ENCODE measurements at regions not wholly inside any gene's neighbourhood (a gene's known extent, or its start where the extent isn't known, plus 50 kb on each side); places are given as distances from the start of the nearest gene placed in this dataset.
"Not testable (repeated sequence)": the region's sequence is repeated elsewhere in the genome, so short reads cannot be mapped to it uniquely, and the experiment has no call there.

DNA sequence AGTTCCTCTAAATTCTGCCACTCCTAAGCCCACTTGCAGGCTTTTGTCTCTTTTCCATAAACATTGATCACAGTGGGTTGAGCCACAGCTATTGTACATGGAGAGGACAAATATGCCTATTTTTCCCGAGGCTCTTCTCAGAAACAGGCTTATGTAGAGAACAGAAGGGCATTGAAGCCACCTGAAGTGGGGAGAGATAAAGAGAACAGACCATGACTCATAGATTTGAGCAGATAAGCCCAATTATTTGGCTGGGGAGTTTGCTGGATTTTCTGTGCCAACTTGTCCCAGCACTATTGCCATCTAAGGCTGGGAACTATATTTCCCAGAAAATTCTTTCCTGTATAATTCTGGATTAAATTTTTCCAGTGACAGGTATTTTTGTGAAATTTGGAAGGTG, 446.1 kb upstream of the RPS6KA3 start:
- DNase-seq (ENCODE audit: low spot score): no peak

- DNase-seq (ENCODE audit: low spot score): no peak
Measured at GRCh38 chrX:20711366-20711765, 444.7 kb upstream of the RPS6KA3 start.

DNA sequence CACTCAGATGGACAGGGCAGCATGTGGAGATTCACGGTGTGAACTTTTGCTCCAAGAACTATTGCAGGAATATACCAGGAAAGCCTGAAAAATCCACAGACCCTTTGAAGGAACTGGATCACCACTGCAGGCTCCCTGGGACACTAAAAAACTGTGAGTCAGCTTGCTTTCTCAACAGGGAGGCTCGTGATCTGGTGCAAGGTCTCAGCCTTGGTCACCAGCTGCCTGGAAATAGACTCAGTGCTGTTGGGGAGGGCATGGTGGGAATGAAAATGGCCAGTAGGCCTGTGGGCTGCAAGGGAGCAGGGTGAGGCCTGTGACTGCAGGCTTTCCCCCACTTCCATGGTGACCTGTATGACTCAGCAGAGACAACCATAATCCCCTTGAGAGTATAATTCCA, 426.4 kb upstream of the RPS6KA3 start:
- DNase-seq (ENCODE audit: low spot score): no peak

- DNase-seq (ENCODE audit: low spot score): no peak
Measured at GRCh38 chrX:20686256-20686655, 419.5 kb upstream of the RPS6KA3 start.

GRCh38 chrX:20685652-20686051, 418.9 kb upstream of the RPS6KA3 start:
- no peak for DNase-seq (ENCODE audit: low spot score)

DNA sequence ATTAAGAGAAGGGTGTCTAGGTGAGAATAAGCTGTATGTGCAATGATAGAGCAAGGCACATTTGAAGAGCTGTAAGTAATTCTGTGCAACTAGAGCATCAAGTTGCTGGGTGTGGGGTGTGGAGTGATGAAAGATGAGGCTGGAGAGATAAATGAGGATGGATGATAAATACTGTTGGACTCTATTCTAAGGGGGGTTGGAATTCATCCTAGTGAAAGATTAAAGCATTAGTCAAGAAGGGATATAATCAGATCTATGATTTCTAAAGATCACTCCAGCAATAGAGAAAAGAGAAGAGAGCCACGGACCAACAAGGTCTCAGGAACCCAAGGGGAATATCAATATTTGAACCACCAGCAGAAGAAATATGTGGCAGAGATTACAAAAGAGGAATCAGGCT, 415.0 kb upstream of the RPS6KA3 start:
- DNase-seq (ENCODE audit: low spot score): no peak

GRCh38 chrX:20680998-20681397, 414.3 kb upstream of the RPS6KA3 start:
- DNase-seq (ENCODE audit: low spot score): no peak

GRCh38 chrX:20672476-20672875, 405.8 kb upstream of the RPS6KA3 start:
- DNase-seq (ENCODE audit: low spot score): no peak

GRCh38 chrX:20671746-20672145, 405.0 kb upstream of the RPS6KA3 start:
- not testable (repeated sequence) for DNase-seq (ENCODE audit: low spot score)

- no peak for DNase-seq (ENCODE audit: low spot score)
Measured at GRCh38 chrX:20670611-20671010, 403.9 kb upstream of the RPS6KA3 start.

GRCh38 chrX:20668550-20668949, 401.8 kb upstream of the RPS6KA3 start:
- no peak for DNase-seq (ENCODE audit: low spot score)

- DNase-seq (ENCODE audit: low spot score): no peak
Measured at GRCh38 chrX:20666331-20666730, 399.6 kb upstream of the RPS6KA3 start.

- DNase-seq (ENCODE audit: low spot score): no peak
Measured at GRCh38 chrX:20665481-20665880, 398.8 kb upstream of the RPS6KA3 start.

GRCh38 chrX:20664774-20665173, 398.1 kb upstream of the RPS6KA3 start:
- no peak for DNase-seq (ENCODE audit: low spot score)

DNA sequence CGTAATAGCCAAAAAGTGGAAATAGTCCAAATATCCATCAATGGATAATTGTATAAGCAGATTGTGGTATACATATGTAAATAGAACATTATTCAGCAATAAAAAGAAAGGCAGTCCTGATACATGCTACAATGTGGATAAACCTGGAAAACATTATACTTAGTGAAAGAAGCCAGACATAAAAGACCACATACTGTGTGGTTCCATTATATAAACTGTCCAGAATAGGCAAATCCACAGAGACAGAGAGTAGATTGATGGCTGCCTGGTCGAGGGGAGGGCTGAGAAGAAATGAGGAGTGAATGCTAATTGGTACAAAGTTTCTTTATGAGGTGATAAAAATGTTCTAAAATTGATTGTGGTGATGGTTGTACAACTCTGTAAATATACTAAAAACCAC, 397.4 kb upstream of the RPS6KA3 start:
- no peak for DNase-seq (ENCODE audit: low spot score)

DNA sequence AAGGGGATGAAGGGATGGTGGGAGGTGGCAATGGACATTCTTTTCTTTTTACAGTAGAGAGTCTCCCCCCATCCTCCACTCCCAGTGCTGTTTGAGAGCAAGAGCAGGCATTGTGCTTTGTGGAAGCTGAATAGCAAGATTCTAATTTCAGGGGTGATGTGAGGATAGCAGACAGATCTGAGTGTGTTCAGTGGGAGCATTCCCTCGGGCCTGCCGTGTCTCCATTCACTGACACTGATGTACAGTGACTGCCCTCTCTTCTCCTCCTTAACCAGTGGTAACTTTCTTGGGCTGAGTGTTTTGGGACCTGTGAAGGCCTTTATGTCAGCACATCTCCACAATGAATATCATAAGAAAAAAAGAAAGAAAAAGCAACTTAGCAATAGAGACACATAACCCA, 396.6 kb upstream of the RPS6KA3 start:
- DNase-seq (ENCODE audit: low spot score): no peak

GRCh38 chrX:20656721-20657120, 390.0 kb upstream of the RPS6KA3 start:
- DNase-seq (ENCODE audit: low spot score): no peak

GRCh38 chrX:20654596-20655106, 387.9 kb upstream of the RPS6KA3 start:
- DNase-seq (ENCODE audit: low spot score): no peak

DNA sequence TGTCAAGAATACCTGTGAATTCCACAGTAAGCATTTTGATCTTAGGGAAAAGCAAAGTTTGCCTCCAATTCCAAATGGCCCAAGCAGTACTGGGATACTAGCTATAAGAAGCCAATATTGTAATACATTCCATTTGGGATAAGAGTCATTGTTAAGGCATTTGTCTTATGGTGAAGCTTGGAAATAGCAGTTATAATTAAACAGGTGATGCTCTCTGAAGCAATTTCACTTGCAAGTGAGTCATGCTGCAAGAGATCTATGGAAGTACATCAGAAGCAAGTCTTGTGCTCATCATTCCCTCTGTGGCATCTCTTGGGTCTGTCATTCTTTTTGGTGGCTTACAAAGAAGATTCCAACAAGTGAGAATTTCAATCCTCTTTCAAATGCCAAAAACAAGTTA, 386.4 kb upstream of the RPS6KA3 start:
- no peak for DNase-seq (ENCODE audit: low spot score)

GRCh38 chrX:20641954-20642353, 375.2 kb upstream of the RPS6KA3 start:
- no peak for DNase-seq (ENCODE audit: low spot score)

- no peak for DNase-seq (ENCODE audit: low spot score)
Measured at GRCh38 chrX:20639115-20639514, 372.4 kb upstream of the RPS6KA3 start.

GRCh38 chrX:20637351-20637750, 370.6 kb upstream of the RPS6KA3 start:
- DNase-seq (ENCODE audit: low spot score): no peak

GRCh38 chrX:20633451-20633850, 366.7 kb upstream of the RPS6KA3 start:
- no peak for DNase-seq (ENCODE audit: low spot score)

GRCh38 chrX:20623448-20623847, 356.7 kb upstream of the RPS6KA3 start:
- no peak for DNase-seq (ENCODE audit: low spot score)

DNA sequence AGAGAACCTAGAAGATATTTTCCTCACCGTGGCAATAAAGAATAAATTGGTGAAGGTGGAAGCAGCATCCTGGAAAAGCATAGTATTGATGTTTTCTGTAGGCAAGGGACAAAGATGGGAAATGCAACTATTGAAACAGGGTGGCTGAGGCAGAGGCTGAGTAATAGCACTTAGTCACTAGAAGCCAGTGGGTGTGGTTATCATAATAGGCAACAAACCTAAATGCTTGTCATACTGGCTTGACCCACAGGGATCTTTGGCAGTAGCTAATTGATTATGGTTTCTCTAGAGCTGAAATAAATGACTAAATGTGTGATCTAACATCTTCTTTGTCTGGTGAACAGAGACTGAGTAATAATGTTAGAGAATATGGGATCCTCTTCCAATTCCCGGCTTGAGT, 353.6 kb upstream of the RPS6KA3 start:
- DNase-seq (ENCODE audit: low spot score): no peak

All from HuH-7.5 (cell line).